ENCODE measurements at regions not wholly inside any gene's neighbourhood (a gene's known extent, or its start where the extent isn't known, plus 50 kb on each side); places are given as distances from the start of the nearest gene placed in this dataset.

- TF ChIP-seq YY1 (IDR thresholded peaks at IDR 0.05; ENCODE audit: insufficient read depth, insufficient read length) (no peak), ZNF274 (IDR thresholded peaks at IDR 0.05; ENCODE audit: low read depth, low read length) (no peak)
These were observed 678.9 kb upstream of the FANCL start for GRCh38 chr2:58920001-58920400.
